ENCODE measurements at regions not wholly inside any gene's neighbourhood (a gene's known extent, or its start where the extent isn't known, plus 50 kb on each side); places are given as distances from the start of the nearest gene placed in this dataset.

GRCh38 chr1:95983831-95984230, 737.8 kb upstream of the PTBP2 start:
- Histone ChIP-seq H3K36me3 (ENCODE audit: control insufficient read depth in 2 of 2, insufficient read depth in 1 of 2, low read length in 2 of 2) (no peaks in the 10 kb centered on the region), H3K4me1 (ENCODE audit: control insufficient read depth, insufficient read depth, low read length) (no peaks in the 10 kb centered on the region), H3K27ac (ENCODE audit: extremely low read depth, low read depth, low read length) (no peak overlapping the region), H3K4me3 (ENCODE audit: low read depth, low read length) (no peak overlapping the region), H3K9me3 (ENCODE audit: control insufficient read depth, insufficient read depth, low read depth, low read length) (no peaks in the 10 kb centered on the region)
- ChIA-PET CTCF (no interaction called here), POLR2A (no interaction called here)
- no peak for TF ChIP-seq ZBTB49 (tag by site-specific recombination; IDR thresholded peaks at IDR 0.05; ENCODE audit: low read depth)
- TF ChIP-seq ZNF843 (tag by site-specific recombination; IDR thresholded peaks at IDR 0.05) = no peak
- TF ChIP-seq ZNF830 (tag by site-specific recombination; IDR thresholded peaks at IDR 0.05; ENCODE audit: low read depth) = no peak

- CTCF ChIA-PET = interaction anchor here (0.7 kb wide), 1 partner anchor 20 kb away, joined by 3 read pairs; no protein-coding TSS in a partner anchor
- no peaks in the 10 kb centered on the region for H3K36me3 ChIP-seq (ENCODE audit: control insufficient read depth in 2 of 2, insufficient read depth in 1 of 2, low read length in 2 of 2)
- TF ChIP-seq GLI4 (tag by site-specific recombination; IDR thresholded peaks at IDR 0.05) (no peak), ZNF776 (tag by site-specific recombination; IDR thresholded peaks at IDR 0.05; ENCODE audit: borderline replicate concordance) (no peak), ZNF114 (tag by site-specific recombination; IDR thresholded peaks at IDR 0.05) (no peak), ZNF24 (tag by site-specific recombination; IDR thresholded peaks at IDR 0.05) (no peak)
- H3K4me1 ChIP-seq (ENCODE audit: control insufficient read depth, insufficient read depth, low read length) = no peaks in the 10 kb centered on the region
- H3K27ac ChIP-seq (ENCODE audit: extremely low read depth, low read depth, low read length) = no peak overlapping the region
- POLR2A ChIA-PET = no interaction called here
- H3K4me3 ChIP-seq (ENCODE audit: low read depth, low read length) = no peak overlapping the region
- H3K9me3 ChIP-seq (ENCODE audit: control insufficient read depth, insufficient read depth, low read depth, low read length) = no peaks in the 10 kb centered on the region
These were observed 736.7 kb upstream of the PTBP2 start for GRCh38 chr1:95984798-95985374.

GRCh38 chr1:95990033-95990432, 731.6 kb upstream of the PTBP2 start:
- no peaks in the 10 kb centered on the region for H3K9me3 ChIP-seq (ENCODE audit: control insufficient read depth, insufficient read depth, low read depth, low read length)
- H3K4me3 ChIP-seq (ENCODE audit: low read depth, low read length) = no peak overlapping the region
- CTCF ChIA-PET = no interaction called here
- no peaks in the 10 kb centered on the region for H3K36me3 ChIP-seq (ENCODE audit: control insufficient read depth in 2 of 2, insufficient read depth in 1 of 2, low read length in 2 of 2)
- POLR2A ChIA-PET = no interaction called here
- H3K27ac ChIP-seq (ENCODE audit: extremely low read depth, low read depth, low read length) = no peak overlapping the region
- no peaks in the 10 kb centered on the region for H3K4me1 ChIP-seq (ENCODE audit: control insufficient read depth, insufficient read depth, low read length)
- no peak for TF ChIP-seq ZNF777 (tag by site-specific recombination; IDR thresholded peaks at IDR 0.05; ENCODE audit: borderline replicate concordance)
- TF ChIP-seq ZNF776 (tag by site-specific recombination; IDR thresholded peaks at IDR 0.05; ENCODE audit: borderline replicate concordance) = no peak
- no peak for TF ChIP-seq PRDM10 (tag by site-specific recombination; IDR thresholded peaks at IDR 0.05)
- TF ChIP-seq GLIS2 (tag by site-specific recombination; IDR thresholded peaks at IDR 0.05) = no peak
- TF ChIP-seq ZNF274 (IDR thresholded peaks at IDR 0.05; ENCODE audit: low read length) = no peak
- no peak for TF ChIP-seq ZNF274 (tag by site-specific recombination; IDR thresholded peaks at IDR 0.05; ENCODE audit: borderline replicate concordance)
- no peak for TF ChIP-seq ZNF645 (tag by site-specific recombination; IDR thresholded peaks at IDR 0.05)
- TF ChIP-seq ZNF660 (tag by site-specific recombination; IDR thresholded peaks at IDR 0.05) = no peak
- no peak for TF ChIP-seq ZNF600 (tag by site-specific recombination; IDR thresholded peaks at IDR 0.05)
- TF ChIP-seq ZNF518A (tag by site-specific recombination; conservative IDR thresholded peaks at IDR 0.05; ENCODE audit: low read depth) = no peak
- TF ChIP-seq ZNF366 (tag by site-specific recombination; conservative IDR thresholded peaks at IDR 0.05) = no peak

All from HEK293 (cell line).